ENCODE measurements at regions not wholly inside any gene's neighbourhood (a gene's known extent, or its start where the extent isn't known, plus 50 kb on each side); places are given as distances from the start of the nearest gene placed in this dataset.

- TF ChIP-seq E4F1 (CRISPR knock-in tag; IDR thresholded peaks at IDR 0.05; ENCODE audit: borderline replicate concordance) = no peak
These were observed 110.0 kb downstream of the KIF26A start (continued) for GRCh38 chr14:104248203-104249055.

DNA sequence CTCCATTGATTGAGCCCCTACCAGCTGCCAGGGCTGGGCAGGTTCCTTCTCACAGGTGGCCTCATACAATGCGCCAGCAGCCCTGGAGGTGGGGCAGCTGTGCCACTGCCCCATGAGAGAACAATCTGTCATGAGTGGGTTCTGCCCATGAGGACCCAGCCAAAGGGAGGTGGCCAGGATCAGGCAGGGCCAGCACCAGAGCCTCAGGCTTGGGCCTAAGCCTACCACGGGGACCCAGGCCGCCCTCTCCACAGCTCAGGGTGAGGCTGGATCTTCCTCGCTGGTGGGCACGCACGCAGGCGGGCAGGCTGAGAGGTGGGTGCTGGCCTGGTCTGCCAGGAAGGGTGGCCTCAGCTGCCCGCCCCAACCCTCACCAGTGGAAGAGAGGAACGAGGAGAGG, 110.7 kb downstream of the KIF26A start:
- Histone ChIP-seq H2AFZ (ENCODE audit: low read depth, low read length) (no peak overlapping the region), H4K20me1 (replicated peaks; ENCODE audit: control insufficient read depth, insufficient read depth, low read length) (no peaks in the 10 kb centered on the region), H3K27me3 (ENCODE audit: control insufficient read depth in 2 of 2, insufficient read depth in 2 of 2, low read length in 2 of 2) (no peaks in the 10 kb centered on the region), H3K36me3 (ENCODE audit: control insufficient read depth, insufficient read depth, low read length) (no peaks in the 10 kb centered on the region), H3K79me2 (ENCODE audit: control insufficient read depth, insufficient read depth, low read length) (no peaks in the 10 kb centered on the region), H3K4me3 (no peak overlapping the region), H3K9me1 (ENCODE audit: control insufficient read depth, insufficient read depth, low read length) (no peaks in the 10 kb centered on the region), H3K27ac (ENCODE audit: extremely low read depth, low read depth, low read length) (no peak overlapping the region), H3K9me3 (replicated peaks; ENCODE audit: control insufficient read depth, insufficient read depth, low read depth, low read length) (no peaks in the 10 kb centered on the region), H3K9ac (ENCODE audit: insufficient read depth in 1 of 2, low read depth in 2 of 2, low read length in 2 of 2) (no peak overlapping the region), H3K4me2 (ENCODE audit: insufficient read depth, low read length) (no peak overlapping the region), H3K4me1 (replicated peaks in 1 of 2; ENCODE audit: control insufficient read depth in 2 of 2, insufficient read depth in 2 of 2, low read length in 2 of 2) (no peaks in the 10 kb centered on the region)
- in situ Hi-C loops (cut with MboI) (no loop called here), intact Hi-C loops (cut with micrococcal nuclease) (no loop called here)
- WGBS (ENCODE audit: insufficient coverage, low coverage, missing lambda C conversion rate) = 1% methylated on average over 9 of the region's 9 CpGs
- ChIA-PET POLR2A (no interaction called here), CTCF (ENCODE audit: low intra/inter-chr PET ratio) (no interaction called here)
- BruUV-seq (replicated peaks) = no TSS peak
- FAIRE-seq (no peak), DNase-seq (ENCODE audit: extremely low read depth in 1 of 4, low spot score in 3 of 4) (no peak), ATAC-seq (no peak)
- TF ChIP-seq, protein P1, sequence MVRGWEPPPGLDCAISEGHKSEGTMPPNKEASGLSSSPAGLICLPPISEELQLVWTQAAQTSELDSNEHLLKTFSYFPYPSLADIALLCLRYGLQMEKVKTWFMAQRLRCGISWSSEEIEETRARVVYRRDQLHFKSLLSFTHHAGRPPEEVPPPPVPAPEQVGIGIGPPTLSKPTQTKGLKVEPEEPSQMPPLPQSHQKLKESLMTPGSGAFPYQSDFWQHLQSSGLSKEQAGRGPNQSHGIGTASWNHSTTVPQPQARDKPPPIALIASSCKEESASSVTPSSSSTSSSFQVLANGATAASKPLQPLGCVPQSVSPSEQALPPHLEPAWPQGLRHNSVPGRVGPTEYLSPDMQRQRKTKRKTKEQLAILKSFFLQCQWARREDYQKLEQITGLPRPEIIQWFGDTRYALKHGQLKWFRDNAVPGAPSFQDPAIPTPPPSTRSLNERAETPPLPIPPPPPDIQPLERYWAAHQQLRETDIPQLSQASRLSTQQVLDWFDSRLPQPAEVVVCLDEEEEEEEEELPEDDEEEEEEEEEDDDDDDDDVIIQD (CRISPR knock-in tag; IDR thresholded peaks at IDR 0.05) = no peak
- TF ChIP-seq, protein P2, sequence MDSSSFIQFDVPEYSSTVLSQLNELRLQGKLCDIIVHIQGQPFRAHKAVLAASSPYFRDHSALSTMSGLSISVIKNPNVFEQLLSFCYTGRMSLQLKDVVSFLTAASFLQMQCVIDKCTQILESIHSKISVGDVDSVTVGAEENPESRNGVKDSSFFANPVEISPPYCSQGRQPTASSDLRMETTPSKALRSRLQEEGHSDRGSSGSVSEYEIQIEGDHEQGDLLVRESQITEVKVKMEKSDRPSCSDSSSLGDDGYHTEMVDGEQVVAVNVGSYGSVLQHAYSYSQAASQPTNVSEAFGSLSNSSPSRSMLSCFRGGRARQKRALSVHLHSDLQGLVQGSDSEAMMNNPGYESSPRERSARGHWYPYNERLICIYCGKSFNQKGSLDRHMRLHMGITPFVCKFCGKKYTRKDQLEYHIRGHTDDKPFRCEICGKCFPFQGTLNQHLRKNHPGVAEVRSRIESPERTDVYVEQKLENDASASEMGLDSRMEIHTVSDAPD (CRISPR knock-in tag; IDR thresholded peaks at IDR 0.05) = no peak
- TF ChIP-seq MYC (IDR thresholded peaks at IDR 0.05; ENCODE audit: low read depth, low read length) = no peak
- no peak for TF ChIP-seq MYC (CRISPR knock-in tag; IDR thresholded peaks at IDR 0.05; ENCODE audit: borderline replicate concordance, low read depth)
- TF ChIP-seq ZBTB1 (CRISPR knock-in tag; IDR thresholded peaks at IDR 0.05; ENCODE audit: borderline replicate concordance, low read depth) = no peak
- TF ChIP-seq ARHGAP35 (IDR thresholded peaks at IDR 0.05; ENCODE audit: partially characterized antibody) = no peak
- no peak for TF ChIP-seq KHSRP (IDR thresholded peaks at IDR 0.05)
- TF ChIP-seq ZNF175 (CRISPR knock-in tag; IDR thresholded peaks at IDR 0.05; ENCODE audit: low read depth) = no peak
- TF ChIP-seq ZBTB5 (IDR thresholded peaks at IDR 0.05) = no peak
- TF ChIP-seq ZNF707 (CRISPR knock-in tag; conservative IDR thresholded peaks at IDR 0.05) = no peak
- no peak for TF ChIP-seq PRPF4 (IDR thresholded peaks at IDR 0.05; ENCODE audit: insufficient read depth, low read depth, low read length, poor library complexity, severe bottlenecking)
- TF ChIP-seq NFE2 (IDR thresholded peaks at IDR 0.05; ENCODE audit: low read depth) = no peak

Data from K562 (cell line).